Skeletal muscle satellite cell (primary cell): ENCODE measurements at regions not wholly inside any gene's neighbourhood (a gene's known extent, or its start where the extent isn't known, plus 50 kb on each side); places are given as distances from the start of the nearest gene placed in this dataset.

Source experiments
- H3K27me3 ChIP-seq: 2 replicates; pipeline ENCODE4 v1.7.0; 2013; ENCODE audit warnings: low read length; ENCODE audit not compliant: control insufficient read depth, insufficient read depth
- H3K36me3 ChIP-seq: 2 replicates; pipeline ENCODE4 v1.7.0; 2013; ENCODE audit warnings: mild to moderate bottlenecking, control low read depth, low read length; ENCODE audit not compliant: insufficient read depth
- H3K4me1 ChIP-seq: 2 replicates; pipeline ENCODE4 v1.7.0; 2013; ENCODE audit warnings: low read length; ENCODE audit not compliant: control insufficient read depth, insufficient read depth
- H3K4me2 ChIP-seq: 2 replicates; pipeline ENCODE4 v1.7.0; 2013; ENCODE audit warnings: mild to moderate bottlenecking, low read length
- H3K4me3 ChIP-seq: 2 replicates; pipeline ENCODE4 v1.7.0; 2013; ENCODE audit warnings: low read length
- H3K9ac ChIP-seq: 2 replicates; pipeline ENCODE4 v1.7.0; 2013; ENCODE audit warnings: mild to moderate bottlenecking, low read depth, low read length, moderate library complexity
- H3K9me3 ChIP-seq: replicated peaks from 2 replicates; pipeline ENCODE4 v1.7.0; 2013; ENCODE audit warnings: mild to moderate bottlenecking, control low read depth, low read length

DNA sequence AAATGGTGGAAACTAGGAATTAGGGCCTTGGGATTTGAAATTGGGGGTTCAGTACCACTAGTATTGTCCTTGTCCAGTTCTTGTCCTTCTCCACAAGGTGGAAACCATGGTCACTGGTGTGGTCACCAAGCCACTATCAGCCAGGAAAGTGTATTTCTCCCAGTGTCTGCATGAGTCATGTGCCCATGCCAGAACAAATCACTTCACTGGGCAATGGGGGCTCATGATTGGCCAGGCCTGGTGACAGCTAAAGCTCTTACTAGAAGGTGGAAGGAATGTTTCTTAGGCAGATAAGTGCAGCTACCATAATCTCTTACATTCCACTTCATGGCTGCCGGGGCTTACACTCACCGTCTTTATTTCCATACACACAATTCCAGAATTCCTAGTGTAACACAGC is 124.8 kb upstream of the TACR1 start:
- H3K4me1 ChIP-seq = no peaks in the 10 kb centered on the region
- peaks cover under 1% of the 10 kb centered on the region for H3K27me3 ChIP-seq
- H3K4me3 ChIP-seq = no peak overlapping the region
- H3K9ac ChIP-seq = no peak overlapping the region
- H3K9me3 ChIP-seq = no peaks in the 10 kb centered on the region
- no peaks in the 10 kb centered on the region for H3K36me3 ChIP-seq
- no peak overlapping the region for H3K4me2 ChIP-seq

DNA sequence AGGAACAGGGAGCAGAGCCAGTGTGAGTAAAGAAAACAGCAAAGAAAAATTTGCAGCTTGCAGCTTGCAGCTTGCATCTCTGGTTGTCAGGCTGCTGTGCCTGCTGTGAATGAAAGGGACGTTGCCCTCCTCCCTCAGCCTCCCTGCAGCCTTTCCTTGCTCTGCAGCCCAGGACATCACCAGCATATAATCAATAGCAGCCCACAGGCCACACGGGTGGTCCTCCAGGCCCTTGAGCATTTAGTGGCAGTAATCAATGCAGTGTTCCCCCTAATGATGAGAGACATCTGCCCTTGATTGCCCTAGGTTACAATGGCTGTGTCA is 122.2 kb upstream of the TACR1 start:
- Histone ChIP-seq H3K36me3 (no peaks in the 10 kb centered on the region), H3K27me3 (peaks cover 4% of the 10 kb centered on the region), H3K9me3 (no peaks in the 10 kb centered on the region), H3K4me2 (no peak overlapping the region), H3K4me3 (no peak overlapping the region), H3K9ac (no peak overlapping the region), H3K4me1 (no peaks in the 10 kb centered on the region)

DNA sequence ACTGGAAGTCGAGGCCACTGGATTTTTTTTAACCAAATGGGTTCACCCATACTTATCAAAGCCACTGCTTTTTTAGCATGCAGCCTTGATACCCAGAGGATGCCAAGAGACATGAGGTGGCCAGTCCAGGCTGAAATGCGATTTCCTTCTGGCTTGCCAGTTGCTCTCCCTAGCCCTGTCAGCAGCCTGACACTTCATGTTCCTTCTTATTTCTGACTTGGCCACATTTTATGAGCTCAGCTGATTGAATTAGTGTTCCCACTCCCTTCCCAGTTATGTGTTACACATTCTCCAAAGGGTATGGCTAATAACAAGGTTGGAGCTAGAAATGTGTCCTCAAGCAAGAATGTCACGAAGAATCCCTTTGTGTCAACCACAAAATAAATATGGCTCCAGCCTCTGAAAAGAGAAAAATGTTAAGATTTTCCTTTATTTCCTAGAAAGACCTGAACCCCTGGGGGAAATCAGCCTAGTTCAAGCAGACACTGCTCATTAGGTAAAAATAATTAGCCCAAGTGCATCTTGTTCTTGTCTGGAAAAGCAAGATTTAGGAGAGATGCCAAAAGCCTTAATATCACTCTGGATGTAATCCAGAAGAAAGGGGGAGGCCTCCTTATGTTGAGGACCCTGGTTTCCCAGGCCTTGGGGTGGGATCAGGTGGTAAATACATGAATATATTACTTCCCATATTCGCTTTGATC is 121.7 kb upstream of the TACR1 start:
- Histone ChIP-seq H3K9me3 (no peaks in the 10 kb centered on the region), H3K9ac (no peak overlapping the region), H3K4me3 (no peak overlapping the region), H3K4me2 (no peak overlapping the region), H3K4me1 (no peaks in the 10 kb centered on the region), H3K36me3 (no peaks in the 10 kb centered on the region), H3K27me3 (peaks cover 4% of the 10 kb centered on the region)

DNA sequence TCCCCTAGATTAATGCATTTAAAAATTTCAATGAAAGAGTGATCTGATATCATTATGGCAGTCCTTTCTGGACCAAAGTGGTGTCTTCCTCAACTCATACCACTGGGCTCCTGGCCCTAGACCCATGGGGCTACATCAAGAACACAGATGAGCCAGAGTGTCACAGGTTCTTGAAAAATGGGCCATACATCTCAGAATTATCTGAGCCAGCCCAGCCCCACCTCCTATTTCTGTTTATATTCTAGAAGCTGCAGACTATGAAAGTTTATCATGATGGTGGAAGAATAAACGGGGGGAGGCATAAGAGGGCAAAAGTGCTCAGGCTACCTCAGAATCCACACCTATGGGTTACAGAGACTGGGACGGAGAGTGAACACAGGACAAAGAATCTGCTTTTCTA is 120.6 kb upstream of the TACR1 start:
- Histone ChIP-seq H3K9me3 (no peaks in the 10 kb centered on the region), H3K4me1 (no peaks in the 10 kb centered on the region), H3K9ac (no peak overlapping the region)

DNA sequence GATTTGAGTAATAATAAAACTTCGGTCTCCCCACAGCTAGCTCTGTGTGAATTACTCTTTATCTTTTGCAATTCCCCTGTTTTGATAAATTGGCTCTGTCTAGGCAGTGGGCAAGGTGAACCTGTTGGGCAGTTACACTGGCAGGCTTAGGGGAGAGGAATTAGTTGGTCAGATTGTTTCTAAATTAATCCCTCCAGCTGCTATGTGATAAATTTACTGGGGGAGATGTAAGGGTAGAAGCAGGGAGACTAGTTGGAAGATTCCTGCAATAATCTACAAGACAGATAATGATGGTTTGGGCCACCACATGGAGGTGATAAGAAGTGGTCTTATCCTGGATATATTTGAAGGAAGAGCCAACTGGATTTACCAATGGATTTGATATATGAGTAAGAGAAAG is 118.5 kb upstream of the TACR1 start:
- Histone ChIP-seq H3K4me3 (no peak overlapping the region), H3K4me1 (no peaks in the 10 kb centered on the region), H3K9me3 (no peaks in the 10 kb centered on the region), H3K27me3 (peaks cover 8% of the 10 kb centered on the region), H3K36me3 (no peaks in the 10 kb centered on the region), H3K9ac (no peak overlapping the region), H3K4me2 (no peak overlapping the region)

More for the DNA sequence above, 120.6 kb upstream of the TACR1 start:
- Histone ChIP-seq H3K4me3 (no peak overlapping the region), H3K27me3 (peaks cover 4% of the 10 kb centered on the region), H3K4me2 (no peak overlapping the region), H3K36me3 (no peaks in the 10 kb centered on the region)

DNA sequence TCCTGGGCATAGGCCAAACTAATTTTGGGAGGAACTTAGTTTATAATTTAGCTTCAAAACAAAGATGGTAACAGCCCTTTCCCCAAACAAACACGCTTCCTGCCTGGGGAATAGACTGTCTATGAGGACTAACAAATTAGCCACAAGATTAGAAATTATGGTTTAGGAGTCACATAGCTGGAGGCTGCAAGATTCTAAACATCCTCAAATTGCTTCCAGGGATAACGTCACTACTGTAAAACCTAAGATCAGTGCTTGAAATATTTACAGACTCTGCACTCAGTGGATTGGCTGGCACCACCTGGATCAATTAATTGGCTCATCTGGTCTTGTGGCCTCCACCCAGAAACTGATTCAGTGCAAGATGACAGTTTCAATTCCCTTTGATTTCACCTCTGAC is 118.0 kb upstream of the TACR1 start:
- Histone ChIP-seq H3K4me2 (no peak overlapping the region), H3K27me3 (peaks cover 8% of the 10 kb centered on the region), H3K9me3 (no peaks in the 10 kb centered on the region), H3K4me3 (no peak overlapping the region), H3K4me1 (no peaks in the 10 kb centered on the region), H3K36me3 (no peaks in the 10 kb centered on the region), H3K9ac (no peak overlapping the region)

DNA sequence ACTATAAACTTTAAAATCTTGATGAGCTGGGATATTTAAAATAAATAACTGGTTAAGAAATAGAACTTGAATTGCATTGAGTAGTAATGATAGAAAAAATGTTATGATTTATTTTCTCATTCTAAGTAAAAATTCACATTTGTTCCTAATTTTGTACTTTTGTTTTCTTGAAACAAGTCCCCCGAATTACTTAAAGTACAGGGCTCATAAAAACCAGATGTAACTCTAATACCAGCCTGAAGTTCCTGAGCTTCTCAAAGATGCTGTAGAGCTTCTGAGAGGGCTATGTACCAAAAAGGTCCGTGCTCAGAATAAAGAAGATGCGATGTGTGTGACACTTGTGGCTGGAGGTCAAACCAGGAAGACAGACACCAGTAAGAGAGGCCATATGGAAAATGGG is 116.1 kb upstream of the TACR1 start:
- H3K9ac ChIP-seq = no peak overlapping the region
- H3K4me1 ChIP-seq = peaks cover 4% of the 10 kb centered on the region
- no peaks in the 10 kb centered on the region for H3K9me3 ChIP-seq
- H3K4me2 ChIP-seq = no peak overlapping the region
- H3K27me3 ChIP-seq = peaks cover 8% of the 10 kb centered on the region
- no peaks in the 10 kb centered on the region for H3K36me3 ChIP-seq
- H3K4me3 ChIP-seq = no peak overlapping the region

DNA sequence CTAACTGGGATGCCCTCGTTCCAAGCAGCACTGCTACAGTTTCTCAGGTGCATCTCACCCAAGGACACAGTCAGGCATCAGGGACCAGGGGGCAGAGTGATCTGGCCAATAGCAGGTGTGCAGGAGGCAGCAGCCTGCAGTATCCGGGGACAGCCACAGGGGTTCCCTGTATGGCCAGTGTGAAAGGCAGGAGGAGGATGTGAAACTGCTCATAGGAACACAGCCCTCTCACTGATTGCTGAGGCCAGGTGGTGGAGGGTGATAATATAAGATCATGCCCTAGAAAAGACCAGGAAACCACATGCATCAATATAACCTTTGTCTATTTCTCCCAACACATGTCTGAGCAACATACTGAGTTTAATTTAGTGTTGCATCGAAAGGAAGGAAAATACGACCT is 112.7 kb upstream of the TACR1 start:
- H3K27me3 ChIP-seq = peaks cover 3% of the 10 kb centered on the region
- no peak overlapping the region for H3K4me2 ChIP-seq
- H3K4me1 ChIP-seq = peaks cover 16% of the 10 kb centered on the region
- H3K36me3 ChIP-seq = no peaks in the 10 kb centered on the region
- no peak overlapping the region for H3K4me3 ChIP-seq
- H3K9ac ChIP-seq = no peak overlapping the region
- H3K9me3 ChIP-seq = no peaks in the 10 kb centered on the region

DNA sequence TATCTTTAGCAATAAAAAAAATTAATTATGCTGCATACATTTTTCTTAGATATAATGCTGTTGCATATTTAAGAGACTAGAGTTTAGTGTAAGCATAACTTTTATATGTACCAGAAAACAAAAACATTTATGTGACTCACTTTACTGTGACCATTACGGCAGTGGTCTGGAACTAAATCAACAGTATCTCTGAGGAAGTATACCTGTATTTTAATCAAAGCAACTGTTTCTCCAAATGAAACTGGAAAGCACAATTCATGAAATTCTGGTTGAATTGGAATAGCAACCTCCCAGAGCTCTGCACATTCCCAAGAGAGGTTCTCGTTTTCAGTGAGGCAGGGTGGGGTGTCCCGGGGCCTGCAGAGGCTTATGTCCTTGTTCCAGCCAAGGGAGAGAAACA is 112.2 kb upstream of the TACR1 start:
- Histone ChIP-seq H3K4me1 (peaks cover 16% of the 10 kb centered on the region), H3K9me3 (no peaks in the 10 kb centered on the region), H3K36me3 (no peaks in the 10 kb centered on the region), H3K9ac (no peak overlapping the region), H3K4me2 (no peak overlapping the region), H3K4me3 (no peak overlapping the region), H3K27me3 (peaks cover 3% of the 10 kb centered on the region)

DNA sequence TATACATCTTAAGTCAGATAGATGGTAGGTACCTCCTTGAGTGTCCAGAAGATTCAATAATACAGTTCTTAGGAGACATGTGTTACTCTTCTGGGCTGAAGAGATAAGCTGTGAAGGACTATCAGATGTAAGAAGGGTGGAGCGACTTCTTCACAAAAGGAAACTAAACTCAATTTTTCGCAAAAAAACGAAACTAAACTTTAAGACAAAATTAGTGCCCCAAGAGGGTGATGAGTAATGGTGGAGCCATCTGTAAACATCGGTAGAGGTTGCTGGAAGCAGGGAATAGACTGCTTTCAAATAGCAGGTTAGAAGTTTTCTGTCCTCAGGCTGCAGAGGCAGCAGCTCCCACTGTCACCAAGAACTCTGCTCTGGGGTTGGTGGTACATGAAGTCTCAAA is 111.6 kb upstream of the TACR1 start:
- Histone ChIP-seq H3K4me2 (peak overlapping the region; percentile 38), H3K9me3 (no peaks in the 10 kb centered on the region), H3K9ac (no peak overlapping the region), H3K4me3 (no peak overlapping the region), H3K27me3 (peaks cover 3% of the 10 kb centered on the region), H3K4me1 (peaks cover 16% of the 10 kb centered on the region), H3K36me3 (no peaks in the 10 kb centered on the region)

DNA sequence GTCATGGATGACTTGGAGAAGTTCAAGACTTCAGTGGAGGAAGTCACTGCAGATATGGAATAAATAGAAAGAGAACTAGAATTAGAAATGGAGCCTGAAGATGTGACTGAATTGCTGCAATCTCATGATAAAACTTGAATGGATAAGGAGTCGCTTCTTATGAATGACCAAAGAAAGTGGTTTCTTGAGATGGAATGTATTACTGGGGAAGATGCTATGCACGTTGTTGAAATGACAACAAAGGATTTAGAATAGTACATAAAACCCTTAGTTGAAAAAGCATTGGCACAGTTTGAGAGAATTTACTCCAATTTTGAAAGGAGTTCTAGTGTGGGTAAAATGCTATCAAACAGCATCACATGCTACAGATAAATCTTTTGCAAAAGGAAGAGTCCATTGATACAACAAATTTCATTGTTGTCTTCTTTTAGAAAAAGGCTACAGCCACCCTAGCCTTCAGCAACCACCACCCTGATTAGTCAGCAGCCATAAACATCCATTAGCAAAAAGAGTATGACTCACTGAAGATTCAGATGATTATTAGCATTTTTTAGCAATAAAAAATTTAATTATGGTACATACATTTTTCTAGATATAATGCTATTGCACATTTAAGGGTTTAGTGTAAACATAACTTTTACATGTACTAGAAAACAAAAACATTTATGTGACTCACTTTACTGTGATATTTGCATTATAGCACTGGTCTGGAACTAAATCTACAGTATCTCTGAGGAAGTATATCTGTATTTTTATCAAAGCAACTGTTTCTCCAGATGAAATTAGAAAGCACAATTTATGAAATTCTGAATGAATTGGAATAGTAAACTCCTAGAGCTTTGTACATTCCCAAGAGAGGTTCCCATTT is 110.5 kb upstream of the TACR1 start:
- peaks cover 3% of the 10 kb centered on the region for H3K27me3 ChIP-seq
- H3K4me3 ChIP-seq = no peak overlapping the region
- peaks cover 16% of the 10 kb centered on the region for H3K4me1 ChIP-seq
- no peaks in the 10 kb centered on the region for H3K36me3 ChIP-seq
- no peak overlapping the region for H3K9ac ChIP-seq
- H3K9me3 ChIP-seq = no peaks in the 10 kb centered on the region
- peak overlapping the region; percentile 8 for H3K4me2 ChIP-seq

DNA sequence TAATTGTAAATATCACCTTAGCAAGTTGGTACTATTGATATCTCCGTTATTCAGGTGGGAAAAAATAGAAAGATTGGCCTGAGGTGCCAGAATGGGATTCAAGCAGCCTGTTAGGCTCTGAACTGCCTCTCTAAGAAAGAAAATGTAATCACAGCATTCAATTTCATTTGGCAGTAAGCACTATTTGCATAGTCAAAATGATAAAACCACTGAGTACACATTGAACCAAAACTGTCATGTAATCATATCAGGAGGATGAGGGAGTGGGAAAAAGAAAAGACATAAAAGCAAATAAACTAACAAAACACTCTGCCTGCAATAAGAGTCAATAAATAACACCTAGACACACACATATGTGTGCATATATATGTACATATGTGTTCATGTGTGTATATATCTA is 103.9 kb upstream of the TACR1 start:
- H3K4me3 ChIP-seq = no peak overlapping the region
- H3K4me2 ChIP-seq = no peak overlapping the region
- H3K9me3 ChIP-seq = no peaks in the 10 kb centered on the region
- no peaks in the 10 kb centered on the region for H3K36me3 ChIP-seq
- no peaks in the 10 kb centered on the region for H3K27me3 ChIP-seq
- H3K9ac ChIP-seq = no peak overlapping the region
- no peaks in the 10 kb centered on the region for H3K4me1 ChIP-seq
